ENCODE measurements at regions not wholly inside any gene's neighbourhood (a gene's known extent, or its start where the extent isn't known, plus 50 kb on each side); places are given as distances from the start of the nearest gene placed in this dataset.

DNA sequence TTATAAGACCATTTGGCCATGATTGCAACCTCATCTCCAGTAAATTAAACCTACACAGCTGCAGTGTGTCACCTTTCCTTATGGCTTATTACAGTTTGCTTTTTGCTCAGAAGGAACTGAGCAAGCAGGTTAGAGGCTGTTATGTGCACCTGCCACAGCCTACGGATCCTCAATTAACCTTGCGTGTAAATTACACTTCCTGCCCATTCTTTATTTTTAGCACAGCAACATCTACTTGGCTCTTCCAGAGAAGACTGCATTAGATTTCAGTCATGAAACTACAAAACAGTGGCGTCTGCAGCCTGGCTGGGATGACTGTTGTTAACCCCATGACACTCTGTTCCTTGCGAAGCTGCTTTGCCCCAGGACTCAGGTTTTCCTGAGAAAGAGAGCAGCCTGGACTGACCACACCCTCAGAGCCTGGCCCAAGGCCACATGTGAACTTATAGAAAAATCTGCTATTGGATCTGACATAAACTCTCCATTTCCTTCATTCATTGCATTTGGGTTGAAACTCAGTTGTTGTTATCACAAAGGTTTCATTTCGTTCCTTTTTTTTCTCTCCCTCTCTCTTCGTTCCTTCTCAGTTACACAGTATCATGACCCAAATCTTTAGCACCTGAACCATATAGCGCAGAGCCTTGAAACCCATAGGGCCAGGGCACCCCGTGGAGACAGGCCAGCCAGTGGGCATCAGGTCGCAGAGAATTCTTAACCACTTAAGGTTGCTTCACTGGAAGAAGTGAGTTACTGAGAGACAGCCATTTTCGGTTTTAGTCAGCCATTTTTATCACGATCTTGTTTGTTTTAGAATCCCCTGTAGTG is 138.6 kb downstream of the PALM2AKAP2 start:
- WGBS: 62% methylated on average over 11 of the region's 11 CpGs
- no peaks in the 10 kb centered on the region for H3K4me1 ChIP-seq (replicated peaks)
- intact Hi-C loops (cut with DNase I): no loop called here
- DNase-seq (ENCODE audit: low spot score): no peak
- TF ChIP-seq, protein P1, sequence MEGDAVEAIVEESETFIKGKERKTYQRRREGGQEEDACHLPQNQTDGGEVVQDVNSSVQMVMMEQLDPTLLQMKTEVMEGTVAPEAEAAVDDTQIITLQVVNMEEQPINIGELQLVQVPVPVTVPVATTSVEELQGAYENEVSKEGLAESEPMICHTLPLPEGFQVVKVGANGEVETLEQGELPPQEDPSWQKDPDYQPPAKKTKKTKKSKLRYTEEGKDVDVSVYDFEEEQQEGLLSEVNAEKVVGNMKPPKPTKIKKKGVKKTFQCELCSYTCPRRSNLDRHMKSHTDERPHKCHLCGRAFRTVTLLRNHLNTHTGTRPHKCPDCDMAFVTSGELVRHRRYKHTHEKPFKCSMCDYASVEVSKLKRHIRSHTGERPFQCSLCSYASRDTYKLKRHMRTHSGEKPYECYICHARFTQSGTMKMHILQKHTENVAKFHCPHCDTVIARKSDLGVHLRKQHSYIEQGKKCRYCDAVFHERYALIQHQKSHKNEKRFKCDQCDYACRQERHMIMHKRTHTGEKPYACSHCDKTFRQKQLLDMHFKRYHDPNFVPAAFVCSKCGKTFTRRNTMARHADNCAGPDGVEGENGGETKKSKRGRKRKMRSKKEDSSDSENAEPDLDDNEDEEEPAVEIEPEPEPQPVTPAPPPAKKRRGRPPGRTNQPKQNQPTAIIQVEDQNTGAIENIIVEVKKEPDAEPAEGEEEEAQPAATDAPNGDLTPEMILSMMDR (IDR thresholded peaks at IDR 0.05): no peak
- TF ChIP-seq POLR2A (IDR thresholded peaks at IDR 0.05): no peak
- no peak for TF ChIP-seq POLR2AphosphoS5 (IDR thresholded peaks at IDR 0.05)
- H3K27me3 ChIP-seq (replicated peaks; ENCODE audit: insufficient read depth): no peaks in the 10 kb centered on the region
- H3K4me3 ChIP-seq: no peak overlapping the region
- no peaks in the 10 kb centered on the region for H3K36me3 ChIP-seq
- no peaks in the 10 kb centered on the region for H3K9me3 ChIP-seq
- H3K27ac ChIP-seq: no peak overlapping the region

DNA sequence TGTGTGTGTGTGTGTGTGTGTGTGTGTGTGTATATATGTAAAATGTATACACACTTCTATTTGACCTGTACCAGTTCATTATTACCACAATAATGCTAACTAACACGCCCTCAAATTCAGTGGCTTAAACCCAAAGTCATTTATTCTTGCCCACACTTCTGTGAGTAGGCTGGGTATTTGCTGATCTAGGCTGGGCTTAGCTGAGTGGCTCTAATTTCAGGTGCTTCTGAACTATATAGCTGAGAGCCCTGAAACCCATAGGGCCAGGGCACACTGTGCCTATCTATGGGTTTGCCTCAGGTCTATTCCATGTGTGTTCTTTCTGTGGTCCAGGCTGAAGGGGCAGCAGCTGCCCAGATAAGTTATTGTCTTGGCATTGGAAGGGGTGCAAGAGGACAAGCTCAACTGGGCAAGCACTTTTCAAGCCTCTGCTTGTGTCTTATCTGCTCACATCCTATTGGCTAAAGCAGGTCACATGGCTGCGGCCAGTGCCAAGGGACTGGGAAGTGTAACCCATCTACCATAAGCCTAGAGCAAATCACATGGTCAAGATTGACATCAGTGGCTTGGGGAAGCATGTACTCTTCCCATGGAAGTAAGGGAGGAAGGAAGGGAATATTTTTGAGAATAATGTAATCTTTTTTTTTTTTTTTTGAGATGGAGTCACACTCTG is 139.9 kb downstream of the PALM2AKAP2 start:
- WGBS: 96% methylated on average over 2 of the region's 2 CpGs
- Histone ChIP-seq H3K27ac (no peak overlapping the region), H3K9me3 (no peaks in the 10 kb centered on the region), H3K36me3 (no peaks in the 10 kb centered on the region), H3K27me3 (replicated peaks; ENCODE audit: insufficient read depth) (no peaks in the 10 kb centered on the region), H3K4me1 (replicated peaks) (no peaks in the 10 kb centered on the region), H3K4me3 (no peak overlapping the region)
- no peak for DNase-seq (ENCODE audit: low spot score)
- intact Hi-C loops (cut with DNase I): no loop called here
- TF ChIP-seq, protein P1 (IDR thresholded peaks at IDR 0.05): no peak
- TF ChIP-seq POLR2A (IDR thresholded peaks at IDR 0.05): no peak
- no peak for TF ChIP-seq POLR2AphosphoS5 (IDR thresholded peaks at IDR 0.05)

DNA sequence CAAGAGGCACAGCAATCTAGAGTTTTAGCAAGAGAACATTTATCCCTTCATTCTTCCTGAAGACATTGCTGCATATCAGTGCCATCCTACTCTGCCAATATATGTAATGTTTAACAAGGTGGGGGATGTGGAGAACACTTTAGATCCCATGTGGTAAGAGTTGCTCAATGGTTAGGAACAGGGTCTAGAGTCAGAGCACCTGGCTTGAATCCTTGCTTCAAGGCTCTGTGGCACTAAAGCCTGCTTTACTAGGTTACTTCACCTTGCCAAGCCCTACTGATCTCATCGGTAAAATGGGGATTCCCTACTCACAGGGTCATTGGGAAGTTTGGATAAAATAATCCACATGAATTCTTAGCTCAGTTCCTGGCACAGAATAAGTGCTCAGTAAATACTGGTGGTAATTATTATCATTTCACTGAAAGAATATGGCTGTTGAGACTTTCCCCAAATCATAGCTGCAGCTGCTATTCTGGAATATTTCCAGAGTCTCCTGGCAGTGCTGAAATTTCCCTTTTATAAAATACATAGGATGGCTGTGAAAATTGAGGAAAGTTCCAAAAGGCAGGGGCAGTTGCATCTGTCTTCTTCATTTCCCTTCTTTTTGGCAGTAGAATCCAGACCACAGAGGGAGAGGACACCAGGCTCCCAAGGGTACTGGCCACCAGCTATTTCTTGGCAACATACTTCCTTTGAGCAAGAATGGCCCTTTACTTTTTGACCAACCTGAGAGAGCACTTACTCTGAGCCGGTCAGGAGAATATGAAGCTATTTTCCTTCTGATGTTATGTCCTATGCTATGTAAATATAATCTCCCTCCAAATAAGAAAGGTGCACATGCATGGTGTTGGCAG is 142.8 kb downstream of the PALM2AKAP2 start:
- Histone ChIP-seq H3K4me3 (no peak overlapping the region), H3K27ac (no peak overlapping the region), H3K4me1 (replicated peaks) (no peaks in the 10 kb centered on the region), H3K27me3 (replicated peaks; ENCODE audit: insufficient read depth) (no peaks in the 10 kb centered on the region), H3K9me3 (no peaks in the 10 kb centered on the region), H3K36me3 (no peaks in the 10 kb centered on the region)
- 25% methylated on average over 2 of the region's 2 CpGs for WGBS
- no peak for TF ChIP-seq POLR2AphosphoS5 (IDR thresholded peaks at IDR 0.05)
- no peak for TF ChIP-seq POLR2A (IDR thresholded peaks at IDR 0.05)
- TF ChIP-seq, protein P1 (IDR thresholded peaks at IDR 0.05): no peak
- DNase-seq (ENCODE audit: low spot score): no peak
- intact Hi-C loops (cut with DNase I): no loop called here

DNA sequence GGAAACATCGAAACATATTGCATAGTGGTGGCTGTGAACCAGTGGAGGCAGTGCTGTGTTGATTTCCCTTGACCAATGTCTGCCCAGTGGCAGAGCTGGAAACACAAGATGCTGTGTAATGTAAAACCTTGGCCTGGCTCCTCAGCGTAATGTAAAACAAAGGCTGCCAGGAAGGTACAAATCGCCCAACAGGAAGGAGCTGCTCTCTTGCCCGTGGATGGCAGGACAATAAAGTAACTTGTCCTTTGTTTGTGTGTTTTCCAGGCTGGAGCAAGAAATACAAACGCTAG is 143.4 kb downstream of the PALM2AKAP2 start:
- Histone ChIP-seq H3K27me3 (replicated peaks; ENCODE audit: insufficient read depth) (no peaks in the 10 kb centered on the region), H3K4me1 (replicated peaks) (no peaks in the 10 kb centered on the region), H3K9me3 (no peaks in the 10 kb centered on the region), H3K27ac (no peak overlapping the region), H3K36me3 (no peaks in the 10 kb centered on the region), H3K4me3 (no peak overlapping the region)
- peak; percentile 52 for DNase-seq (ENCODE audit: low spot score)
- 25% methylated on average over 5 of the region's 5 CpGs for WGBS
- peak; percentile 65 for TF ChIP-seq POLR2AphosphoS5 (IDR thresholded peaks at IDR 0.05)
- TF ChIP-seq, protein P1 (IDR thresholded peaks at IDR 0.05): peak in 1 of 4 experiments; percentile 9
- TF ChIP-seq POLR2A (IDR thresholded peaks at IDR 0.05): no peak
- intact Hi-C loops (cut with DNase I): no loop called here
